ENCODE measurements at regions not wholly inside any gene's neighbourhood (a gene's known extent, or its start where the extent isn't known, plus 50 kb on each side); places are given as distances from the start of the nearest gene placed in this dataset.

DNA sequence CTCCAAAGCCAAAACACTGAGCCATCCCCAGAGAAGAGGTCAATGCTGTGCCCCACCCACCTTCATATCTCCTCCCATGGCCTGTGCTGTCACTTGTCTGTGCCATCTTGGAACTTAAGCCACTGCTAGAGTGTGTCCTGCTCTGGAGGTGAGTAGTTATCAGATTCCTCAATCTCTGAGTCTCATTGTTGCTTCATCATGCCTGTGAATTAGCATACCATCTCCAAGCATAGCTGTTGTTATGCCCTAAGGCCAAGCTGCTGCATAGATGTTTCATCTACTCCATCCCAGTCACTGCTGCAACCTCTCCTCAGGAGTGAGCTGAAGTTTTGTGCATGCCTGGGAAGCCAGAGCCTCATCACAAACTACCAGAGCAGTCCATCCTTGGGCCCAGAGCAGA is 349.0 kb downstream of the ZWINT start (continued):
- TF ChIP-seq, protein P1, sequence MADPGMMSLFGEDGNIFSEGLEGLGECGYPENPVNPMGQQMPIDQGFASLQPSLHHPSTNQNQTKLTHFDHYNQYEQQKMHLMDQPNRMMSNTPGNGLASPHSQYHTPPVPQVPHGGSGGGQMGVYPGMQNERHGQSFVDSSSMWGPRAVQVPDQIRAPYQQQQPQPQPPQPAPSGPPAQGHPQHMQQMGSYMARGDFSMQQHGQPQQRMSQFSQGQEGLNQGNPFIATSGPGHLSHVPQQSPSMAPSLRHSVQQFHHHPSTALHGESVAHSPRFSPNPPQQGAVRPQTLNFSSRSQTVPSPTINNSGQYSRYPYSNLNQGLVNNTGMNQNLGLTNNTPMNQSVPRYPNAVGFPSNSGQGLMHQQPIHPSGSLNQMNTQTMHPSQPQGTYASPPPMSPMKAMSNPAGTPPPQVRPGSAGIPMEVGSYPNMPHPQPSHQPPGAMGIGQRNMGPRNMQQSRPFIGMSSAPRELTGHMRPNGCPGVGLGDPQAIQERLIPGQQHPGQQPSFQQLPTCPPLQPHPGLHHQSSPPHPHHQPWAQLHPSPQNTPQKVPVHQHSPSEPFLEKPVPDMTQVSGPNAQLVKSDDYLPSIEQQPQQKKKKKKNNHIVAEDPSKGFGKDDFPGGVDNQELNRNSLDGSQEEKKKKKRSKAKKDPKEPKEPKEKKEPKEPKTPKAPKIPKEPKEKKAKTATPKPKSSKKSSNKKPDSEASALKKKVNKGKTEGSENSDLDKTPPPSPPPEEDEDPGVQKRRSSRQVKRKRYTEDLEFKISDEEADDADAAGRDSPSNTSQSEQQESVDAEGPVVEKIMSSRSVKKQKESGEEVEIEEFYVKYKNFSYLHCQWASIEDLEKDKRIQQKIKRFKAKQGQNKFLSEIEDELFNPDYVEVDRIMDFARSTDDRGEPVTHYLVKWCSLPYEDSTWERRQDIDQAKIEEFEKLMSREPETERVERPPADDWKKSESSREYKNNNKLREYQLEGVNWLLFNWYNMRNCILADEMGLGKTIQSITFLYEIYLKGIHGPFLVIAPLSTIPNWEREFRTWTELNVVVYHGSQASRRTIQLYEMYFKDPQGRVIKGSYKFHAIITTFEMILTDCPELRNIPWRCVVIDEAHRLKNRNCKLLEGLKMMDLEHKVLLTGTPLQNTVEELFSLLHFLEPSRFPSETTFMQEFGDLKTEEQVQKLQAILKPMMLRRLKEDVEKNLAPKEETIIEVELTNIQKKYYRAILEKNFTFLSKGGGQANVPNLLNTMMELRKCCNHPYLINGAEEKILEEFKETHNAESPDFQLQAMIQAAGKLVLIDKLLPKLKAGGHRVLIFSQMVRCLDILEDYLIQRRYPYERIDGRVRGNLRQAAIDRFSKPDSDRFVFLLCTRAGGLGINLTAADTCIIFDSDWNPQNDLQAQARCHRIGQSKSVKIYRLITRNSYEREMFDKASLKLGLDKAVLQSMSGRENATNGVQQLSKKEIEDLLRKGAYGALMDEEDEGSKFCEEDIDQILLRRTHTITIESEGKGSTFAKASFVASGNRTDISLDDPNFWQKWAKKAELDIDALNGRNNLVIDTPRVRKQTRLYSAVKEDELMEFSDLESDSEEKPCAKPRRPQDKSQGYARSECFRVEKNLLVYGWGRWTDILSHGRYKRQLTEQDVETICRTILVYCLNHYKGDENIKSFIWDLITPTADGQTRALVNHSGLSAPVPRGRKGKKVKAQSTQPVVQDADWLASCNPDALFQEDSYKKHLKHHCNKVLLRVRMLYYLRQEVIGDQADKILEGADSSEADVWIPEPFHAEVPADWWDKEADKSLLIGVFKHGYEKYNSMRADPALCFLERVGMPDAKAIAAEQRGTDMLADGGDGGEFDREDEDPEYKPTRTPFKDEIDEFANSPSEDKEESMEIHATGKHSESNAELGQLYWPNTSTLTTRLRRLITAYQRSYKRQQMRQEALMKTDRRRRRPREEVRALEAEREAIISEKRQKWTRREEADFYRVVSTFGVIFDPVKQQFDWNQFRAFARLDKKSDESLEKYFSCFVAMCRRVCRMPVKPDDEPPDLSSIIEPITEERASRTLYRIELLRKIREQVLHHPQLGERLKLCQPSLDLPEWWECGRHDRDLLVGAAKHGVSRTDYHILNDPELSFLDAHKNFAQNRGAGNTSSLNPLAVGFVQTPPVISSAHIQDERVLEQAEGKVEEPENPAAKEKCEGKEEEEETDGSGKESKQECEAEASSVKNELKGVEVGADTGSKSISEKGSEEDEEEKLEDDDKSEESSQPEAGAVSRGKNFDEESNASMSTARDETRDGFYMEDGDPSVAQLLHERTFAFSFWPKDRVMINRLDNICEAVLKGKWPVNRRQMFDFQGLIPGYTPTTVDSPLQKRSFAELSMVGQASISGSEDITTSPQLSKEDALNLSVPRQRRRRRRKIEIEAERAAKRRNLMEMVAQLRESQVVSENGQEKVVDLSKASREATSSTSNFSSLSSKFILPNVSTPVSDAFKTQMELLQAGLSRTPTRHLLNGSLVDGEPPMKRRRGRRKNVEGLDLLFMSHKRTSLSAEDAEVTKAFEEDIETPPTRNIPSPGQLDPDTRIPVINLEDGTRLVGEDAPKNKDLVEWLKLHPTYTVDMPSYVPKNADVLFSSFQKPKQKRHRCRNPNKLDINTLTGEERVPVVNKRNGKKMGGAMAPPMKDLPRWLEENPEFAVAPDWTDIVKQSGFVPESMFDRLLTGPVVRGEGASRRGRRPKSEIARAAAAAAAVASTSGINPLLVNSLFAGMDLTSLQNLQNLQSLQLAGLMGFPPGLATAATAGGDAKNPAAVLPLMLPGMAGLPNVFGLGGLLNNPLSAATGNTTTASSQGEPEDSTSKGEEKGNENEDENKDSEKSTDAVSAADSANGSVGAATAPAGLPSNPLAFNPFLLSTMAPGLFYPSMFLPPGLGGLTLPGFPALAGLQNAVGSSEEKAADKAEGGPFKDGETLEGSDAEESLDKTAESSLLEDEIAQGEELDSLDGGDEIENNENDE (IDR thresholded peaks at IDR 0.05; ENCODE audit: insufficient replicate concordance, low read length) = no peak
- TF ChIP-seq GABPA (IDR thresholded peaks at IDR 0.05; ENCODE audit: borderline replicate concordance, insufficient read depth, low read length) (no peak), CHD1 (IDR thresholded peaks at IDR 0.05; ENCODE audit: low read depth, low read length) (no peak), ASH2L (IDR thresholded peaks at IDR 0.05; ENCODE audit: low read length) (no peak), EP300 (IDR thresholded peaks at IDR 0.05; ENCODE audit: borderline replicate concordance in 1 of 2, low read depth in 2 of 2, low read length in 2 of 2) (no peak), GTF2F1 (IDR thresholded peaks at IDR 0.05; ENCODE audit: borderline replicate concordance, low read depth, low read length) (no peak), JUND (IDR thresholded peaks at IDR 0.05; ENCODE audit: low read length) (no peak), RNF2 (IDR thresholded peaks at IDR 0.05; ENCODE audit: borderline replicate concordance, low read depth, low read length, missing control alignments, poor library complexity, severe bottlenecking) (no peak), SIRT6 (IDR thresholded peaks at IDR 0.05; ENCODE audit: low read length) (no peak)

Data from H1 (cell line).